SU-DHL-6 (cell line): ENCODE measurements at regions not wholly inside any gene's neighbourhood (a gene's known extent, or its start where the extent isn't known, plus 50 kb on each side); places are given as distances from the start of the nearest gene placed in this dataset.

Source experiments
- H2AFZ ChIP-seq: fragments of 200-600 bp; sonication (generic); 2 replicates; pipeline ENCODE4 v1.6.1; 2014; ENCODE audit warnings: low read depth, mild to moderate bottlenecking, moderate library complexity, mixed read lengths, antibody characterized with exemption, low read length; ENCODE audit not compliant: severe bottlenecking
- H3F3A ChIP-seq: fragments of 200-600 bp; shearing (Covaris generic); 2 replicates; pipeline ENCODE4 v1.6.0; 2016; ENCODE audit warnings: antibody characterized with exemption, mild to moderate bottlenecking; ENCODE audit not compliant: insufficient read depth
- H3K27ac ChIP-seq: fragments of 200-600 bp; sonication (generic); 2 replicates; pipeline ENCODE4 v1.5.1; 2016; ENCODE audit warnings: low read depth, mild to moderate bottlenecking, low read length, moderate library complexity, mixed read lengths
- H3K27me3 ChIP-seq: fragments of 200-600 bp; sonication (generic), shearing (Covaris generic); 2 replicates; pipeline ENCODE4 v1.6.0; 2014; ENCODE audit warnings: mild to moderate bottlenecking, low read length
- H3K36me3 ChIP-seq: fragments of 200-600 bp; sonication (generic); 2 replicates; pipeline ENCODE4 v1.6.1; 2014; ENCODE audit warnings: mild to moderate bottlenecking, low read length, mixed read lengths
- H3K4me2 ChIP-seq: fragments of 300-600, 200-600 bp; shearing (Covaris generic), sonication (generic); 2 replicates; pipeline ENCODE4 v1.6.0; 2014; ENCODE audit warnings: low read length, low read depth, mild to moderate bottlenecking; ENCODE audit not compliant: poor library complexity, severe bottlenecking
- H3K4me3 ChIP-seq: fragments of 200-600 bp; sonication (generic); 2 replicates; pipeline ENCODE4 v1.5.1; 2014; ENCODE audit warnings: antibody characterized with exemption, low read length, mild to moderate bottlenecking, mixed read lengths; ENCODE audit not compliant: insufficient read depth, poor library complexity, severe bottlenecking
- H3K79me2 ChIP-seq: fragments of 200-600 bp; sonication (generic); 2 replicates; pipeline ENCODE4 v1.6.1; 2014; ENCODE audit warnings: mild to moderate bottlenecking, low read length, moderate library complexity; ENCODE audit not compliant: insufficient read depth
- H3K9ac ChIP-seq: fragments of 200-600 bp; sonication (generic); 2 replicates; pipeline ENCODE4 v1.7.0; 2014; ENCODE audit warnings: mild to moderate bottlenecking, low read length
- H3K9me2 ChIP-seq: fragments of 200-600 bp; sonication (generic); replicated peaks from 2 replicates; pipeline ENCODE4 v1.6.1; 2014; ENCODE audit warnings: low read length; ENCODE audit not compliant: insufficient read depth
- H3K9me3 ChIP-seq: fragments of 200-600 bp; sonication (generic); 2 replicates; pipeline ENCODE4 v1.6.1; 2014; ENCODE audit warnings: low read length, mixed read lengths; ENCODE audit not compliant: insufficient read depth
- H4K20me1 ChIP-seq: fragments of 200-600 bp; sonication (generic); 2 replicates; pipeline ENCODE4 v1.6.1; 2014; ENCODE audit warnings: low read depth, mild to moderate bottlenecking, antibody characterized with exemption, low read length, moderate library complexity, mixed read lengths
- EZH2phosphoT487 ChIP-seq: fragments of 200-600 bp; sonication (generic), shearing (Covaris generic); conservative IDR thresholded peaks from 2 replicates; pipeline ENCODE4 v1.6.1; 2018; ENCODE audit warnings: mild to moderate bottlenecking, antibody characterized with exemption, low read length, moderate library complexity, mixed read lengths
- TF ChIP-seq, protein P1 (sequence below): fragments of 200-600 bp; sonication (generic); IDR thresholded peaks from one replicate; pipeline ENCODE4 v1.5.1; 2017; ENCODE audit warnings: antibody characterized with exemption, mild to moderate bottlenecking, low read length, moderate library complexity; ENCODE audit not compliant: insufficient read depth, poor library complexity, severe bottlenecking

DNA sequence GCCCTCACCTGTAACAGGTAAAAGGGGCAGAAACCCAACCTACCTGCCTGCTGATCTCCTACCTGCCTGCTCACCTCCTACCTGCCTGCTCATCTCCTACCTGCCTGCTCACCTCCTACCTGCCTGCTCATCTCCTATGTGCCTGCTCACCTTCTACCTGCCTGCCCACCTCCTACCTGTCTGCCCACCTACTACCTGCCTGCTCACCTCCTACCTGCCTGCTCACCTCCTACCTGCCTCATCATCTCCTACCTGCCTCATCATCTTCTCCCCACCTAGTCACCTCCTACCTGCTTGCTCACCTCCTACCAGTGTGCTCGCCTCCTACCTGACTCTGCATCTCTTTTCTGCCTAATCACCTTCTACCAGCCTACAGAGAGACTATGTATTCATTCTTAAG is 452.9 kb downstream of the MATN1 start:
- Histone ChIP-seq H3K36me3 (no peaks in the 10 kb centered on the region), H3F3A (no peaks in the 10 kb centered on the region), H4K20me1 (no peaks in the 10 kb centered on the region), H3K4me2 (no peak overlapping the region), H3K27me3 (no peaks in the 10 kb centered on the region), H3K9ac (no peak overlapping the region), H3K27ac (no peak overlapping the region), H3K9me3 (peaks cover 5% of the 10 kb centered on the region; the same call in 1 of the 2 replicates), H3K9me2 (no peaks in the 10 kb centered on the region), H3K4me3 (no peak overlapping the region), H3K79me2 (no peaks in the 10 kb centered on the region), H2AFZ (no peak overlapping the region)
- TF ChIP-seq EZH2phosphoT487: no peak
- TF ChIP-seq, protein P1, sequence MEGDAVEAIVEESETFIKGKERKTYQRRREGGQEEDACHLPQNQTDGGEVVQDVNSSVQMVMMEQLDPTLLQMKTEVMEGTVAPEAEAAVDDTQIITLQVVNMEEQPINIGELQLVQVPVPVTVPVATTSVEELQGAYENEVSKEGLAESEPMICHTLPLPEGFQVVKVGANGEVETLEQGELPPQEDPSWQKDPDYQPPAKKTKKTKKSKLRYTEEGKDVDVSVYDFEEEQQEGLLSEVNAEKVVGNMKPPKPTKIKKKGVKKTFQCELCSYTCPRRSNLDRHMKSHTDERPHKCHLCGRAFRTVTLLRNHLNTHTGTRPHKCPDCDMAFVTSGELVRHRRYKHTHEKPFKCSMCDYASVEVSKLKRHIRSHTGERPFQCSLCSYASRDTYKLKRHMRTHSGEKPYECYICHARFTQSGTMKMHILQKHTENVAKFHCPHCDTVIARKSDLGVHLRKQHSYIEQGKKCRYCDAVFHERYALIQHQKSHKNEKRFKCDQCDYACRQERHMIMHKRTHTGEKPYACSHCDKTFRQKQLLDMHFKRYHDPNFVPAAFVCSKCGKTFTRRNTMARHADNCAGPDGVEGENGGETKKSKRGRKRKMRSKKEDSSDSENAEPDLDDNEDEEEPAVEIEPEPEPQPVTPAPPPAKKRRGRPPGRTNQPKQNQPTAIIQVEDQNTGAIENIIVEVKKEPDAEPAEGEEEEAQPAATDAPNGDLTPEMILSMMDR: no peak

GRCh38 chr1:30268923-30269666 is 454.3 kb downstream of the MATN1 start:
- H3F3A ChIP-seq: no peaks in the 10 kb centered on the region
- TF ChIP-seq EZH2phosphoT487: no peak
- TF ChIP-seq, protein P1: no peak
- H2AFZ ChIP-seq: no peak overlapping the region
- no peak overlapping the region for H3K4me3 ChIP-seq
- no peaks in the 10 kb centered on the region for H3K79me2 ChIP-seq
- H3K36me3 ChIP-seq: no peaks in the 10 kb centered on the region
- no peak overlapping the region for H3K4me2 ChIP-seq
- no peaks in the 10 kb centered on the region for H3K27me3 ChIP-seq
- no peaks in the 10 kb centered on the region for H3K9me2 ChIP-seq
- H4K20me1 ChIP-seq: no peaks in the 10 kb centered on the region
- no peak overlapping the region for H3K9ac ChIP-seq
- no peak overlapping the region for H3K27ac ChIP-seq
- H3K9me3 ChIP-seq: peaks cover 5% of the 10 kb centered on the region; the same call in 1 of the 2 replicates

DNA sequence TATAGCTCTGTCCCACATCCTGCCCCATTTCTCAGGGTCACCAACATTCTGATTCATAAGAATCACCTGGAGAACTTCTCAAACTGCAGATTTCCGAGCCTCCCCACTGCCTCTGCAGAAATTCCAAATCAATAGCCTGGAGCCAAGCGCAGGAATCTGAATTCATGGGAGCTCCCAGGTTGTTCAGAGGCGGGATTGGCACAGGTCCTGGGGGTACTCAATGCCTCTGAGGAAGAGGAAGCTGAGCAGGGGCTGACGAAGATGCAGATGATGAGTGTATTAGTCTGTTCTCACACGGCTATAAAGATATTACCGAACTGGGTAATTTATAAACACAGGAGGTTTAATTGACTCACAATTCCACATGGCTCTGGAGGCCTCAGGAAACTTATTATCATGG is 455.5 kb downstream of the MATN1 start:
- H3K9ac ChIP-seq: no peak overlapping the region
- TF ChIP-seq EZH2phosphoT487: no peak
- TF ChIP-seq, protein P1: no peak
- no peaks in the 10 kb centered on the region for H3K27me3 ChIP-seq
- H3K9me2 ChIP-seq: no peaks in the 10 kb centered on the region
- H3K9me3 ChIP-seq: no peaks in the 10 kb centered on the region
- H3K4me3 ChIP-seq: no peak overlapping the region
- no peak overlapping the region for H3K4me2 ChIP-seq
- H3F3A ChIP-seq: no peaks in the 10 kb centered on the region
- no peak overlapping the region for H2AFZ ChIP-seq
- no peaks in the 10 kb centered on the region for H4K20me1 ChIP-seq
- H3K36me3 ChIP-seq: no peaks in the 10 kb centered on the region
- no peaks in the 10 kb centered on the region for H3K79me2 ChIP-seq
- no peak overlapping the region for H3K27ac ChIP-seq
